Heart right ventricle (tissue), 16 donors: ENCODE measurements at regions not wholly inside any gene's neighbourhood (a gene's known extent, or its start where the extent isn't known, plus 50 kb on each side); places are given as distances from the start of the nearest gene placed in this dataset.

Experiments used
- ATAC-seq, 8 donors: fragments of 200-7000 bp; cut with Tn5 transposase; one replicate each; pipeline ENCODE4 v1.9.1; 2020; ENCODE audit warnings: mild to moderate bottlenecking in 8 of 8, moderate library complexity in 8 of 8, moderate number of reproducible peaks in 1 of 8
- DNase-seq, 2 donors: peaks; one replicate each; pipeline ENCODE4 v3.0.0-alpha.2; 2020
- H3K27ac ChIP-seq, 10 donors: fragments of 200-600 bp; sonication (generic) in 2 of 10; one replicate each; pipeline versions ENCODE4 v1.5.0 to v1.8.0; 2020 to 2022; ENCODE audit warnings: mild to moderate bottlenecking in 3 of 10
- H3K27me3 ChIP-seq, 7 donors: fragments of 200-600 bp; one replicate each; pipeline ENCODE4 v1.8.0; 2021 to 2022; ENCODE audit warnings: mild to moderate bottlenecking in 2 of 7
- H3K36me3 ChIP-seq, 9 donors: fragments of 200-600 bp; sonication (generic) in 1 of 9; one replicate each; pipeline versions ENCODE4 v1.5.0 to v1.8.0; 2020 to 2022; ENCODE audit warnings: mild to moderate bottlenecking in 2 of 9
- H3K4me1 ChIP-seq, 9 donors: fragments of 200-600 bp; sonication (generic) in 1 of 9; one replicate each; pipeline versions ENCODE4 v1.5.0 to v1.8.0; 2020 to 2022; ENCODE audit warnings: mild to moderate bottlenecking in 4 of 9
- H3K4me3 ChIP-seq, 10 donors: fragments of 200-600 bp; sonication (generic) in 2 of 10; one replicate each; pipeline versions ENCODE4 v1.5.0 to v1.8.0; 2020 to 2022; ENCODE audit warnings: mild to moderate bottlenecking in 7 of 10, moderate library complexity in 2 of 10
- H3K9me3 ChIP-seq, 11 donors: fragments of 200-600 bp in 10 of 11; sonication (generic) in 2 of 11; one replicate each; pipeline versions ENCODE4 v1.5.0 to v1.8.0; 2013 to 2022; ENCODE audit warnings: mild to moderate bottlenecking in 2 of 11, control low read depth in 1 of 11, moderate library complexity in 1 of 11
- WGBS, 2 donors: extraction: QIAGEN DNeasy Blood & Tissue Kit; methylation state at CpG; one replicate each; pipeline ENCODE4 v1.1.7; 2013; ENCODE audit warnings: inconsistent platforms in 1 of 2; 5-methylcytosine and 5-hydroxymethylcytosine counted together
- intact Hi-C, 10 donors: fragments of 100-400 bp; cut with DNase I; formaldehyde crosslinking; loops; one replicate each; pipeline versions ENCODE4 v1.11.1 to v1.14.2; 2022
- TF ChIP-seq, protein P1 (sequence below), 9 donors: fragments of 200-600 bp; sonication (generic) in 2 of 9; IDR thresholded peaks; one replicate each; pipeline versions ENCODE4 v1.5.0 to v1.8.0; 2021 to 2022; ENCODE audit warnings: antibody characterized with exemption in 9 of 9, mild to moderate bottlenecking in 5 of 9, moderate library complexity in 1 of 9
- donor health status: Arrhythmogenic right ventricular cardiomyopathy.
- donor health status: ischemic (EF 13 %, LVEDD 7.1; RV severe dilation, severe dysfunction).
- donor health status: healthy with polysubstance abuse.
- donor health status: DM: no; HTN: yes; CAD: no.
- donor health status: DM: no; HTN: no; CAD: no.
- donor health status: ischemic (EF 25% LVEDD 6.9; RV normal size, moderate dysfunction).
- donor health status: ischemic (EF 25% LVEDD 5.7; RV mildly dilated, moderate dysfunction).
- donor health status: healthy.
- donor health status: DM: yes; HTN: yes; CAD: no.
- donor health status: Ischemic cardiomyopathy.
- donor health status: ischemic (EF 35%, LVEDD 5.7; RV mildly dilated, moderate dysfunction).
- donor health status: nonischemic (EF 11% LVEDD 7.7; RV severe dilation, severe dysfunction).
- donor health status: DM: yes; HTN: yes; CAD: no.
- donor health status: PGD.
- donor health status: ischemic (EF 29% LVEDD 5.4; RV normal size, mild dysfunction).
- donor health status: nonischemic (EF 23%, LVEDD 6.1; RV moderate dilation, normal function).

GRCh38 chrX:155673338-155673737, 60.6 kb upstream of the TMLHE start:
- Histone ChIP-seq H3K27me3 (no peaks in the 10 kb centered on the region), H3K27ac (no peak overlapping the region), H3K4me3 (no peak overlapping the region), H3K4me1 (no peaks in the 10 kb centered on the region), H3K9me3 (no peaks in the 10 kb centered on the region), H3K36me3 (no peaks in the 10 kb centered on the region)
- ATAC-seq, result no peak
- DNase-seq, result no peak
- intact Hi-C loops, result no loop called here
- TF ChIP-seq, protein P1, sequence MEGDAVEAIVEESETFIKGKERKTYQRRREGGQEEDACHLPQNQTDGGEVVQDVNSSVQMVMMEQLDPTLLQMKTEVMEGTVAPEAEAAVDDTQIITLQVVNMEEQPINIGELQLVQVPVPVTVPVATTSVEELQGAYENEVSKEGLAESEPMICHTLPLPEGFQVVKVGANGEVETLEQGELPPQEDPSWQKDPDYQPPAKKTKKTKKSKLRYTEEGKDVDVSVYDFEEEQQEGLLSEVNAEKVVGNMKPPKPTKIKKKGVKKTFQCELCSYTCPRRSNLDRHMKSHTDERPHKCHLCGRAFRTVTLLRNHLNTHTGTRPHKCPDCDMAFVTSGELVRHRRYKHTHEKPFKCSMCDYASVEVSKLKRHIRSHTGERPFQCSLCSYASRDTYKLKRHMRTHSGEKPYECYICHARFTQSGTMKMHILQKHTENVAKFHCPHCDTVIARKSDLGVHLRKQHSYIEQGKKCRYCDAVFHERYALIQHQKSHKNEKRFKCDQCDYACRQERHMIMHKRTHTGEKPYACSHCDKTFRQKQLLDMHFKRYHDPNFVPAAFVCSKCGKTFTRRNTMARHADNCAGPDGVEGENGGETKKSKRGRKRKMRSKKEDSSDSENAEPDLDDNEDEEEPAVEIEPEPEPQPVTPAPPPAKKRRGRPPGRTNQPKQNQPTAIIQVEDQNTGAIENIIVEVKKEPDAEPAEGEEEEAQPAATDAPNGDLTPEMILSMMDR (IDR thresholded peaks at IDR 0.05), result no peak

GRCh38 chrX:155666741-155667140, 54.0 kb upstream of the TMLHE start:
- Histone ChIP-seq H3K27me3 (no peaks in the 10 kb centered on the region), H3K27ac (no peak overlapping the region), H3K9me3 (peaks cover 0 to 10% (median 4%) of the 10 kb centered on the region in 11 donors), H3K36me3 (no peaks in the 10 kb centered on the region), H3K4me3 (no peak overlapping the region), H3K4me1 (no peaks in the 10 kb centered on the region)
- no peak for ATAC-seq
- TF ChIP-seq, protein P1 (IDR thresholded peaks at IDR 0.05), result no peak
- DNase-seq, result no peak
- 79 to 87% methylated on average over 2 of the region's 2 CpGs for WGBS, 2 donors
- intact Hi-C loops, result no loop called here
